DOHH2 (cell line): ENCODE measurements at regions not wholly inside any gene's neighbourhood (a gene's known extent, or its start where the extent isn't known, plus 50 kb on each side); places are given as distances from the start of the nearest gene placed in this dataset.

Experiments
- H3F3A ChIP-seq: fragments of 200-600 bp; sonication (generic), shearing (Covaris generic); 2 replicates; pipeline ENCODE4 v1.6.0; 2016; ENCODE audit warnings: antibody characterized with exemption, mild to moderate bottlenecking; ENCODE audit not compliant: control insufficient read depth, insufficient read depth
- H3K27ac ChIP-seq: fragments of 200-600 bp; sonication (generic); 2 replicates; pipeline ENCODE4 v1.5.1; 2014; ENCODE audit warnings: low read depth, mild to moderate bottlenecking, low read length, moderate library complexity
- H3K27me3 ChIP-seq: fragments of 200-600 bp; sonication (generic); 2 replicates; pipeline ENCODE4 v1.6.1; 2014; ENCODE audit warnings: mild to moderate bottlenecking, low read length, mixed read lengths; ENCODE audit not compliant: control insufficient read depth
- H3K36me3 ChIP-seq: fragments of 200-600 bp; sonication (generic); 2 replicates; pipeline ENCODE4 v1.6.1; 2014; ENCODE audit warnings: mild to moderate bottlenecking, low read length, moderate library complexity, mixed read lengths; ENCODE audit not compliant: control insufficient read depth
- H3K4me1 ChIP-seq: fragments of 200-600 bp; sonication (generic); 2 replicates; pipeline ENCODE4 v1.6.1; 2014; ENCODE audit warnings: mild to moderate bottlenecking, low read length, mixed read lengths; ENCODE audit not compliant: control insufficient read depth
- H3K4me2 ChIP-seq: fragments of 200-600 bp; sonication (generic); 2 replicates; pipeline ENCODE4 v1.6.0; 2014; ENCODE audit warnings: mild to moderate bottlenecking, low read length, moderate library complexity
- H3K4me3 ChIP-seq: fragments of 200-600 bp; sonication (generic); 2 replicates; pipeline ENCODE4 v1.5.1; 2014; ENCODE audit warnings: mild to moderate bottlenecking, low read length, mixed read lengths
- H3K79me2 ChIP-seq: fragments of 200-600 bp; sonication (generic); 2 replicates; pipeline ENCODE4 v1.6.1; 2014; ENCODE audit warnings: mild to moderate bottlenecking, low read length, mixed read lengths; ENCODE audit not compliant: control insufficient read depth
- H3K9me2 ChIP-seq: fragments of 200-600 bp; sonication (generic); replicated peaks from 2 replicates; pipeline ENCODE4 v1.6.1; 2014; ENCODE audit warnings: mild to moderate bottlenecking, low read length, mixed read lengths; ENCODE audit not compliant: control insufficient read depth
- H3K9me3 ChIP-seq: fragments of 200-600 bp; sonication (generic); 2 replicates; pipeline ENCODE4 v1.6.1; 2014; ENCODE audit warnings: antibody characterized with exemption, low read length, mixed read lengths; ENCODE audit not compliant: control insufficient read depth, insufficient read depth
- H4K20me1 ChIP-seq: fragments of 200-600 bp; sonication (generic); 2 replicates; pipeline ENCODE4 v1.6.0; 2014; ENCODE audit warnings: low read depth, mild to moderate bottlenecking, antibody characterized with exemption, low read length, moderate library complexity; ENCODE audit not compliant: control insufficient read depth, insufficient read depth
- CTCF ChIP-seq: fragments of 200-600 bp; sonication (generic); IDR thresholded peaks from one replicate; pipeline ENCODE4 v1.5.1; 2014; ENCODE audit warnings: antibody characterized with exemption, mild to moderate bottlenecking, low read depth, low read length; ENCODE audit not compliant: poor library complexity, severe bottlenecking
- EZH2phosphoT487 ChIP-seq: fragments of 200-600 bp; sonication (generic); IDR thresholded peaks from 2 replicates; pipeline ENCODE4 v1.6.1; 2017; ENCODE audit warnings: borderline replicate concordance, mild to moderate bottlenecking, antibody characterized with exemption, low read length, moderate library complexity, mixed read lengths

- TF ChIP-seq CTCF (no peak), EZH2phosphoT487 (no peak)
- H4K20me1 ChIP-seq = no peaks in the 10 kb centered on the region
- peak overlapping the region; percentile 89 for H3K27ac ChIP-seq
- peaks cover 23% of the 10 kb centered on the region for H3K79me2 ChIP-seq
- no peaks in the 10 kb centered on the region for H3K9me2 ChIP-seq
- H3K4me1 ChIP-seq = peaks cover 99% of the 10 kb centered on the region
- no peaks in the 10 kb centered on the region for H3K27me3 ChIP-seq
- peaks cover 54% of the 10 kb centered on the region for H3F3A ChIP-seq
- H3K4me2 ChIP-seq = peak overlapping the region; percentile 77
- peak overlapping the region; percentile 69 for H3K4me3 ChIP-seq
- no peaks in the 10 kb centered on the region for H3K9me3 ChIP-seq
- H3K36me3 ChIP-seq = peaks cover 15% of the 10 kb centered on the region
Observed at GRCh38 chr12:92464911-92465310, 237.9 kb upstream of the PLEKHG7 start.

- Histone ChIP-seq H3K27ac (peak overlapping the region; percentile 89), H3K4me2 (peak overlapping the region; percentile 77)
Observed at GRCh38 chr12:92463171-92463570, 239.6 kb upstream of the PLEKHG7 start.

GRCh38 chr12:92462527-92462926 is 240.3 kb upstream of the PLEKHG7 start:
- Histone ChIP-seq H3K4me2 (peak overlapping the region; percentile 77), H3K36me3 (peaks cover 15% of the 10 kb centered on the region), H3K4me1 (peaks cover 91% of the 10 kb centered on the region), H3K4me3 (peak overlapping the region; percentile 69), H3K79me2 (peaks cover 6% of the 10 kb centered on the region), H3K9me3 (no peaks in the 10 kb centered on the region), H3K27me3 (no peaks in the 10 kb centered on the region), H3K27ac (peak overlapping the region; percentile 89), H3F3A (peaks cover 48% of the 10 kb centered on the region), H3K9me2 (no peaks in the 10 kb centered on the region), H4K20me1 (no peaks in the 10 kb centered on the region)
- no peak for TF ChIP-seq CTCF
- no peak for TF ChIP-seq EZH2phosphoT487

More at GRCh38 chr12:92463171-92463570, 239.6 kb upstream of the PLEKHG7 start:
- H3K4me3 ChIP-seq = peak overlapping the region; percentile 69
- H3K36me3 ChIP-seq = peaks cover 15% of the 10 kb centered on the region
- H3K4me1 ChIP-seq = peaks cover 93% of the 10 kb centered on the region
- no peaks in the 10 kb centered on the region for H3K27me3 ChIP-seq
- TF ChIP-seq EZH2phosphoT487 = no peak
- no peak for TF ChIP-seq CTCF
- H3K9me3 ChIP-seq = no peaks in the 10 kb centered on the region
- no peaks in the 10 kb centered on the region for H3K9me2 ChIP-seq
- peaks cover 52% of the 10 kb centered on the region for H3F3A ChIP-seq
- H3K79me2 ChIP-seq = peaks cover 7% of the 10 kb centered on the region
- H4K20me1 ChIP-seq = no peaks in the 10 kb centered on the region

GRCh38 chr12:92462049-92462448 is 240.7 kb upstream of the PLEKHG7 start:
- Histone ChIP-seq H3K9me2 (no peaks in the 10 kb centered on the region), H3K79me2 (peaks cover 6% of the 10 kb centered on the region), H3K4me1 (peaks cover 86% of the 10 kb centered on the region), H3K9me3 (no peaks in the 10 kb centered on the region), H3K27ac (peak overlapping the region; percentile 89), H3K27me3 (no peaks in the 10 kb centered on the region), H3K4me3 (peak overlapping the region; percentile 31), H3K4me2 (peak overlapping the region; percentile 77), H3K36me3 (peaks cover 15% of the 10 kb centered on the region), H4K20me1 (no peaks in the 10 kb centered on the region), H3F3A (peaks cover 43% of the 10 kb centered on the region)
- TF ChIP-seq EZH2phosphoT487 (no peak), CTCF (no peak)
